ENCODE measurements at regions not wholly inside any gene's neighbourhood (a gene's known extent, or its start where the extent isn't known, plus 50 kb on each side); places are given as distances from the start of the nearest gene placed in this dataset.

GRCh38 chr15:36499412-36500389 is 79.7 kb upstream of the CDIN1 start:
- Histone ChIP-seq H3K9ac (ENCODE audit: low read length) (no peak overlapping the region), H3K9me3 (ENCODE audit: control extremely low read depth in 1 of 3, control insufficient read depth in 2 of 3, insufficient read depth in 1 of 3, low read length in 2 of 3) (no peaks in the 10 kb centered on the region), H3K36me3 (replicated peaks in 1 of 2; ENCODE audit: control extremely low read depth in 1 of 2, control insufficient read depth in 1 of 2, extremely low read depth in 1 of 2, insufficient read depth in 2 of 2, low read length in 1 of 2) (no peaks in the 10 kb centered on the region), H3K4me1 (ENCODE audit: control insufficient read depth in 2 of 2, insufficient read depth in 2 of 2, low read length in 2 of 2) (no peaks in the 10 kb centered on the region), H3K4me3 (ENCODE audit: control extremely low read depth in 1 of 5, extremely low read depth in 1 of 5, insufficient read depth in 1 of 5, low read depth in 2 of 5, low read length in 4 of 5) (no peak overlapping the region), H3K79me2 (ENCODE audit: control insufficient read depth, insufficient read depth, low read length) (no peaks in the 10 kb centered on the region), H2AFZ (ENCODE audit: insufficient read depth, low read depth, low read length, poor library complexity, severe bottlenecking) (no peak overlapping the region), H3K4me2 (replicated peaks; ENCODE audit: low read depth, low read length, poor library complexity, severe bottlenecking) (no peak overlapping the region), H3K27me3 (replicated peaks in 1 of 4; ENCODE audit: control extremely low read depth in 1 of 4, control insufficient read depth in 3 of 4, insufficient read depth in 4 of 4, low read length in 3 of 4) (no peaks in the 10 kb centered on the region), H4K20me1 (ENCODE audit: control insufficient read depth, insufficient read depth, low read length, poor library complexity, severe bottlenecking) (no peaks in the 10 kb centered on the region), H3K27ac (ENCODE audit: low read length in 2 of 2) (no peak overlapping the region)
- TF ChIP-seq EZH2 (IDR thresholded peaks at IDR 0.05; ENCODE audit: borderline replicate concordance, insufficient read depth, low read depth, low read length, poor library complexity, severe bottlenecking) = no peak
- TF ChIP-seq, protein P1, sequence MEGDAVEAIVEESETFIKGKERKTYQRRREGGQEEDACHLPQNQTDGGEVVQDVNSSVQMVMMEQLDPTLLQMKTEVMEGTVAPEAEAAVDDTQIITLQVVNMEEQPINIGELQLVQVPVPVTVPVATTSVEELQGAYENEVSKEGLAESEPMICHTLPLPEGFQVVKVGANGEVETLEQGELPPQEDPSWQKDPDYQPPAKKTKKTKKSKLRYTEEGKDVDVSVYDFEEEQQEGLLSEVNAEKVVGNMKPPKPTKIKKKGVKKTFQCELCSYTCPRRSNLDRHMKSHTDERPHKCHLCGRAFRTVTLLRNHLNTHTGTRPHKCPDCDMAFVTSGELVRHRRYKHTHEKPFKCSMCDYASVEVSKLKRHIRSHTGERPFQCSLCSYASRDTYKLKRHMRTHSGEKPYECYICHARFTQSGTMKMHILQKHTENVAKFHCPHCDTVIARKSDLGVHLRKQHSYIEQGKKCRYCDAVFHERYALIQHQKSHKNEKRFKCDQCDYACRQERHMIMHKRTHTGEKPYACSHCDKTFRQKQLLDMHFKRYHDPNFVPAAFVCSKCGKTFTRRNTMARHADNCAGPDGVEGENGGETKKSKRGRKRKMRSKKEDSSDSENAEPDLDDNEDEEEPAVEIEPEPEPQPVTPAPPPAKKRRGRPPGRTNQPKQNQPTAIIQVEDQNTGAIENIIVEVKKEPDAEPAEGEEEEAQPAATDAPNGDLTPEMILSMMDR (IDR thresholded peaks at IDR 0.05) = no peak
- H3K9me3 Mint-ChIP-seq (ENCODE audit: insufficient read depth) = no peaks in the 10 kb centered on the region
- H3K4me1 Mint-ChIP-seq = no peaks in the 10 kb centered on the region
- no peak for DNase-seq
- H3K27ac Mint-ChIP-seq = no peak overlapping the region
- ChIA-PET POLR2A (no interaction called here), CTCF (interaction anchor here (2.4 kb wide), 1 partner anchor 635 kb away, joined by 10 read pairs; no protein-coding TSS in a partner anchor)
- H3K27me3 Mint-ChIP-seq = peaks cover 10% of the 10 kb centered on the region
- no peak for ATAC-seq (ENCODE audit: low read depth)
- WGBS (ENCODE audit: insufficient coverage) = 93% methylated on average over 3 of the region's 6 CpGs
- no peak overlapping the region for H3K4me3 Mint-ChIP-seq
- intact Hi-C loops (cut with micrococcal nuclease) = loop anchor here (2.0 to 5.0 kb wide), 2 partner anchors 1393 to 1853 kb away; no protein-coding TSS in a partner anchor
